H9 (cell line): ENCODE measurements at regions not wholly inside any gene's neighbourhood (a gene's known extent, or its start where the extent isn't known, plus 50 kb on each side); places are given as distances from the start of the nearest gene placed in this dataset.

ENCODE experiments used
- DNase-seq: peaks from one replicate; pipeline ENCODE4 v3.0.0-alpha.2; 2017
- H2AFZ ChIP-seq: one replicate; pipeline ENCODE4 v1.6.1; 2013; ENCODE audit warnings: mild to moderate bottlenecking, low read length, control low read depth, moderate library complexity
- H2AK5ac ChIP-seq: 2 replicates; pipeline ENCODE4 v1.6.1; 2013; ENCODE audit warnings: low read length, control low read depth, mixed read lengths; ENCODE audit not compliant: insufficient read length
- H2BK120ac ChIP-seq: one replicate; pipeline ENCODE4 v1.6.1; 2013; ENCODE audit warnings: low read depth, mild to moderate bottlenecking, low read length, control low read depth, inconsistent platforms; ENCODE audit not compliant: poor library complexity, severe bottlenecking
- H2BK12ac ChIP-seq: 2 replicates; pipeline ENCODE4 v1.6.1; 2013; ENCODE audit warnings: low read length, control low read depth, mixed read lengths, low read depth; ENCODE audit not compliant: insufficient read length
- H2BK15ac ChIP-seq: 2 replicates; pipeline ENCODE4 v1.6.1; 2013; ENCODE audit warnings: low read depth, low read length, control low read depth
- H2BK20ac ChIP-seq: one replicate; pipeline ENCODE4 v1.6.1; 2013; ENCODE audit warnings: low read depth, mild to moderate bottlenecking, low read length, control low read depth, inconsistent platforms; ENCODE audit not compliant: poor library complexity, severe bottlenecking
- H2BK5ac ChIP-seq: 2 replicates; pipeline ENCODE4 v1.6.1; 2013; ENCODE audit warnings: low read length, control low read depth, mixed read lengths; ENCODE audit not compliant: insufficient read length
- H3K14ac ChIP-seq: 2 replicates; pipeline ENCODE4 v1.6.1; 2013; ENCODE audit warnings: low read length, control low read depth; ENCODE audit not compliant: insufficient read depth
- H3K18ac ChIP-seq: 2 replicates; pipeline ENCODE4 v1.6.1; 2013; ENCODE audit warnings: low read depth, mild to moderate bottlenecking, mixed read lengths, low read length, control low read depth; ENCODE audit not compliant: insufficient read length
- H3K23ac ChIP-seq: 2 replicates; pipeline ENCODE4 v1.6.1; 2013; ENCODE audit warnings: low read length, control low read depth, mixed read lengths, low read depth; ENCODE audit not compliant: insufficient read length
- H3K23me2 ChIP-seq: 2 replicates; pipeline ENCODE4 v1.6.1; 2013; ENCODE audit warnings: low read depth, mild to moderate bottlenecking, mixed read lengths, low read length, control low read depth; ENCODE audit not compliant: insufficient read length, poor library complexity, severe bottlenecking
- H3K27ac ChIP-seq: 2 replicates; pipeline ENCODE4 v1.5.1; 2013; ENCODE audit warnings: low read length, control low read depth, mixed read lengths, low read depth; ENCODE audit not compliant: insufficient read length
- H3K27me3 ChIP-seq: 2 replicates; pipeline ENCODE4 v1.6.1; 2013; ENCODE audit warnings: low read length, control low read depth, inconsistent platforms; ENCODE audit not compliant: insufficient read depth
- H3K4ac ChIP-seq: 2 replicates; pipeline ENCODE4 v1.6.1; 2013; ENCODE audit warnings: low read depth, mild to moderate bottlenecking, control low read depth, inconsistent platforms, low read length, moderate library complexity
- H3K4me1 ChIP-seq: 2 replicates; pipeline ENCODE4 v1.6.1; 2013; ENCODE audit warnings: low read length, control low read depth, inconsistent platforms; ENCODE audit not compliant: insufficient read depth
- H3K4me2 ChIP-seq: 2 replicates; pipeline ENCODE4 v1.6.1; 2013; ENCODE audit warnings: low read length, control low read depth, mixed read lengths; ENCODE audit not compliant: insufficient read length, insufficient read depth
- H3K56ac ChIP-seq: 2 replicates; pipeline ENCODE4 v1.6.1; 2013; ENCODE audit warnings: low read depth, mild to moderate bottlenecking, mixed read lengths, low read length, control low read depth; ENCODE audit not compliant: insufficient read length
- H3K79me1 ChIP-seq: 2 replicates; pipeline ENCODE4 v1.6.1; 2013; ENCODE audit warnings: low read depth, mild to moderate bottlenecking, moderate library complexity, low read length, control low read depth, inconsistent platforms; ENCODE audit not compliant: insufficient read depth, poor library complexity, severe bottlenecking
- H3K79me2 ChIP-seq: 2 replicates; pipeline ENCODE4 v1.6.1; 2013; ENCODE audit warnings: low read length, control low read depth, inconsistent platforms; ENCODE audit not compliant: insufficient read depth
- H3K9ac ChIP-seq: 2 replicates; pipeline ENCODE4 v1.6.1; 2013; ENCODE audit warnings: low read length, control low read depth, mixed read lengths; ENCODE audit not compliant: insufficient read length; ENCODE audit errors: extremely low read depth
- H3K9me3 ChIP-seq: one replicate; pipeline ENCODE4 v1.6.1; 2013; ENCODE audit warnings: low read depth, low read length, inconsistent platforms; ENCODE audit not compliant: control insufficient read depth
- H3T11ph ChIP-seq: one replicate; pipeline ENCODE4 v1.6.1; 2013; ENCODE audit warnings: mild to moderate bottlenecking, low read length, control low read depth, inconsistent platforms
- H4K20me1 ChIP-seq: one replicate; pipeline ENCODE4 v1.6.1; 2013; ENCODE audit not compliant: control insufficient read depth, insufficient read length, insufficient read depth
- H4K5ac ChIP-seq: 2 replicates; pipeline ENCODE4 v1.6.1; 2013; ENCODE audit warnings: low read depth, mild to moderate bottlenecking, mixed read lengths, low read length, control low read depth; ENCODE audit not compliant: insufficient read length
- H4K8ac ChIP-seq: replicated peaks from 2 replicates; pipeline ENCODE4 v1.6.1; 2013; ENCODE audit warnings: low read length, control low read depth, mixed read lengths, low read depth; ENCODE audit not compliant: insufficient read length
- H4K91ac ChIP-seq: 2 replicates; pipeline ENCODE4 v1.6.1; 2013; ENCODE audit warnings: low read depth, mild to moderate bottlenecking, moderate library complexity, mixed read lengths, low read length, control low read depth; ENCODE audit not compliant: insufficient read length
- H3K27ac Mint-ChIP-seq, 3 experiments: 2 replicates in 2 of 3; 3 replicates in 1 of 3; pipeline ENCODE4 v1.8.0; 2020 to 2021; ENCODE audit warnings: mixed read lengths in 3 of 3, mild to moderate bottlenecking in 1 of 3, moderate library complexity in 1 of 3
- H3K27me3 Mint-ChIP-seq: 2 replicates; pipeline ENCODE4 v1.8.0; 2021; ENCODE audit warnings: low read depth, mild to moderate bottlenecking, moderate library complexity, mixed read lengths
- H3K36me3 Mint-ChIP-seq, 3 experiments: 2 replicates in 2 of 3; 3 replicates in 1 of 3; pipeline ENCODE4 v1.8.0; 2020 to 2021; ENCODE audit warnings: low read depth in 3 of 3, mixed read lengths in 3 of 3; ENCODE audit not compliant: insufficient read depth in 1 of 3
- H3K4me1 Mint-ChIP-seq, 2 experiments: 2 replicates each; pipeline ENCODE4 v1.8.0; 2020; ENCODE audit warnings: mixed read lengths in 2 of 2
- H3K4me3 Mint-ChIP-seq, 2 experiments: 2 replicates in 1 of 2; 3 replicates in 1 of 2; pipeline ENCODE4 v1.8.0; 2020 to 2021; ENCODE audit warnings: mild to moderate bottlenecking in 2 of 2, mixed read lengths in 2 of 2, moderate library complexity in 1 of 2
- H3K9me3 Mint-ChIP-seq, 2 experiments: 2 replicates in 1 of 2; 3 replicates in 1 of 2; pipeline ENCODE4 v1.8.0; 2020; ENCODE audit warnings: mild to moderate bottlenecking in 2 of 2, mixed read lengths in 2 of 2, moderate library complexity in 1 of 2
- CTCF ChIP-seq: fragments of 200-600 bp; sonication (generic); conservative IDR thresholded peaks from 3 replicates; pipeline ENCODE4 v1.8.0; 2021; ENCODE audit warnings: antibody characterized with exemption, mild to moderate bottlenecking

GRCh38 chr15:93644595-93644994 is 555.6 kb upstream of the RGMA start:
- Histone ChIP-seq H4K8ac (no peak overlapping the region), H4K91ac (no peak overlapping the region), H2BK120ac (no peak overlapping the region), H3K4me2 (no peak overlapping the region), H3K9me3 (no peaks in the 10 kb centered on the region), H3K4ac (no peak overlapping the region), H4K5ac (no peak overlapping the region), H3K56ac (no peak overlapping the region), H3K27me3 (no peaks in the 10 kb centered on the region), H2AK5ac (no peak overlapping the region), H2BK5ac (no peak overlapping the region), H3T11ph (no peak overlapping the region), H3K4me1 (no peaks in the 10 kb centered on the region), H3K9ac (no peak overlapping the region), H3K79me1 (no peaks in the 10 kb centered on the region), H2BK20ac (no peak overlapping the region), H3K23me2 (no peaks in the 10 kb centered on the region), H3K23ac (no peak overlapping the region), H2BK15ac (no peak overlapping the region), H3K14ac (no peak overlapping the region), H2AFZ (no peak overlapping the region), H4K20me1 (no peaks in the 10 kb centered on the region), H3K18ac (no peak overlapping the region), H3K27ac (no peak overlapping the region), H2BK12ac (no peak overlapping the region), H3K79me2 (no peaks in the 10 kb centered on the region)
- no peaks in the 10 kb centered on the region for H3K27me3 Mint-ChIP-seq
- H3K27ac Mint-ChIP-seq = no peak overlapping the region
- DNase-seq = no peak
- H3K9me3 Mint-ChIP-seq = no peaks in the 10 kb centered on the region
- H3K4me1 Mint-ChIP-seq = no peaks in the 10 kb centered on the region
- no peak for TF ChIP-seq CTCF
- H3K4me3 Mint-ChIP-seq = no peak overlapping the region
- H3K36me3 Mint-ChIP-seq = no peaks in the 10 kb centered on the region
